CD4-positive, alpha-beta memory T cell (primary cell): ENCODE measurements at regions not wholly inside any gene's neighbourhood (a gene's known extent, or its start where the extent isn't known, plus 50 kb on each side); places are given as distances from the start of the nearest gene placed in this dataset.

ENCODE experiments used
- CTCF ChIA-PET: fragments of 350-600 bp; sonication (Branson Sonifier 250); formaldehyde crosslinking; loops from one replicate; lab custom pipeline; 2021; ENCODE audit warnings: inconsistent platforms; ENCODE audit not compliant: partially characterized antibody; lab: Charles Lee
- POLR2A ChIA-PET: fragments of 350-600 bp; sonication (Branson Sonifier 250); formaldehyde crosslinking; loops from one replicate; lab custom pipeline; 2021; ENCODE audit not compliant: partially characterized antibody; lab: Charles Lee
- DNase-seq, 5 donors: peaks; one replicate each; pipeline versions ENCODE4 v3.0.0 to v3.0.0-alpha.2; 2020 to 2022; ENCODE audit warnings: mixed read lengths in 1 of 5
- H3K27ac ChIP-seq: one replicate; pipeline ENCODE4 v1.7.0; 2013; ENCODE audit warnings: low read depth, low read length
- H3K27me3 ChIP-seq: 2 replicates; pipeline ENCODE4 v1.7.0; 2013; ENCODE audit warnings: mild to moderate bottlenecking, low read length, moderate library complexity; ENCODE audit not compliant: insufficient read depth
- H3K36me3 ChIP-seq: 2 replicates; pipeline ENCODE4 v1.7.0; 2013; ENCODE audit warnings: mild to moderate bottlenecking, low read length, moderate library complexity; ENCODE audit not compliant: insufficient read depth
- H3K4me1 ChIP-seq: 2 replicates; pipeline ENCODE4 v1.7.0; 2013; ENCODE audit warnings: mild to moderate bottlenecking, low read length, moderate library complexity; ENCODE audit not compliant: insufficient read depth
- H3K4me3 ChIP-seq, 2 donors: one replicate each; pipeline ENCODE4 v1.7.0; 2013; ENCODE audit warnings: low read length in 2 of 2, mild to moderate bottlenecking in 1 of 2
- H3K9me3 ChIP-seq, 2 donors: one replicate each; pipeline ENCODE4 v1.7.0; 2013; ENCODE audit warnings: low read length in 2 of 2, control low read depth in 1 of 2; ENCODE audit not compliant: control insufficient read depth in 1 of 2
- H3K27ac Mint-ChIP-seq, 7 donors: one replicate each; pipeline ENCODE4 v1.8.0; 2020 to 2021; ENCODE audit warnings: mixed read lengths in 7 of 7, mild to moderate bottlenecking in 6 of 7, inconsistent platforms in 3 of 7, moderate library complexity in 3 of 7
- H3K27me3 Mint-ChIP-seq, 2 donors: one replicate each; pipeline ENCODE4 v1.8.0; 2020 to 2021; ENCODE audit warnings: mixed read lengths in 2 of 2
- H3K36me3 Mint-ChIP-seq, 2 donors: one replicate each; pipeline ENCODE4 v1.8.0; 2020 to 2021; ENCODE audit warnings: mixed read lengths in 2 of 2, inconsistent platforms in 1 of 2, mild to moderate bottlenecking in 1 of 2
- H3K4me1 Mint-ChIP-seq, 4 donors: one replicate each; pipeline ENCODE4 v1.8.0; 2020 to 2021; ENCODE audit warnings: mixed read lengths in 4 of 4, mild to moderate bottlenecking in 1 of 4
- H3K4me3 Mint-ChIP-seq, 8 donors: one replicate each; pipeline ENCODE4 v1.8.0; 2020 to 2021; ENCODE audit warnings: mixed read lengths in 8 of 8, mild to moderate bottlenecking in 7 of 8, moderate library complexity in 6 of 8, inconsistent platforms in 3 of 8
- H3K9me3 Mint-ChIP-seq, 8 donors: one replicate each; pipeline ENCODE4 v1.8.0; 2020 to 2021; ENCODE audit warnings: mixed read lengths in 8 of 8, mild to moderate bottlenecking in 5 of 8, inconsistent platforms in 3 of 8, moderate library complexity in 1 of 8
- intact Hi-C: fragments of 100-400 bp; cut with micrococcal nuclease; formaldehyde crosslinking; loops from one replicate; pipeline ENCODE4 v1.15.1; 2023

- Histone ChIP-seq H3K4me3 (no peak overlapping the region), H3K36me3 (no peaks in the 10 kb centered on the region), H3K4me1 (no peaks in the 10 kb centered on the region), H3K27ac (no peak overlapping the region), H3K9me3 (no peaks in the 10 kb centered on the region), H3K27me3 (no peaks in the 10 kb centered on the region)
- ChIA-PET POLR2A (no interaction called here), CTCF (interaction anchor here (1.5 kb wide), 1 partner anchor 20 kb away, joined by 3 read pairs; no protein-coding TSS in a partner anchor)
- no peak for DNase-seq
- H3K4me3 Mint-ChIP-seq = no peak overlapping the region
- intact Hi-C loops = no loop called here
- peaks cover 0 to 21% (median 7%) of the 10 kb centered on the region in 8 donors for H3K9me3 Mint-ChIP-seq
- H3K4me1 Mint-ChIP-seq = no peaks in the 10 kb centered on the region
- H3K36me3 Mint-ChIP-seq = no peaks in the 10 kb centered on the region
- H3K27ac Mint-ChIP-seq = no peak overlapping the region
- peaks cover 2% of the 10 kb centered on the region in 2 donors for H3K27me3 Mint-ChIP-seq
These were observed 598.8 kb upstream of the CDH4 start for GRCh38 chr20:60653111-60653845.

DNA sequence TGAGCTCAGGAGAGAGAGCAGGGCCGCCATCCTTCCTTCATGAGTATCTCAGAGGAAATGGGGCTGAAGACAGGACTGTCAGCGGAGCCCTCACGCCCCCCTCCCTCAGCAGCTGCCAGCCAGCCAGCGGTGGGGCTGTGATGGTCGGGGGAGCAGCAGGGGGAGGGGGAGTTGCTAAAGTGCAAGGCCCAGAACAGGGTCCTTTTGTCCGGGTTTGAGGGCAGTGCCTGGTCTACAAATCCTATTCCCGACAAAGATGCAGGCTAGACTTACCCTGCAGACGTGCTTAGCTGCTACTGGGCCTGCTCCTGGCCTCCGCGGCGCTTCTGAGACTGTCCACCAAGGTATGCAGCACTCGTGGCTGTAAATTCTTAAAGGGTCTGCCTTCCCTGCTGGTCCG is 593.4 kb upstream of the CDH4 start:
- peaks cover 0 to 2% of the 10 kb centered on the region in 2 donors for H3K27me3 Mint-ChIP-seq
- H3K9me3 Mint-ChIP-seq = peaks cover 0 to 15% (median 4%) of the 10 kb centered on the region in 8 donors
- Histone ChIP-seq H3K4me3 (no peak overlapping the region), H3K36me3 (no peaks in the 10 kb centered on the region), H3K27ac (no peak overlapping the region), H3K27me3 (no peaks in the 10 kb centered on the region), H3K9me3 (no peaks in the 10 kb centered on the region), H3K4me1 (no peaks in the 10 kb centered on the region)
- no peak overlapping the region for H3K27ac Mint-ChIP-seq
- intact Hi-C loops = no loop called here
- CTCF ChIA-PET = no interaction called here
- POLR2A ChIA-PET = no interaction called here
- H3K36me3 Mint-ChIP-seq = no peaks in the 10 kb centered on the region
- H3K4me1 Mint-ChIP-seq = no peaks in the 10 kb centered on the region
- no peak for DNase-seq
- no peak overlapping the region for H3K4me3 Mint-ChIP-seq

DNA sequence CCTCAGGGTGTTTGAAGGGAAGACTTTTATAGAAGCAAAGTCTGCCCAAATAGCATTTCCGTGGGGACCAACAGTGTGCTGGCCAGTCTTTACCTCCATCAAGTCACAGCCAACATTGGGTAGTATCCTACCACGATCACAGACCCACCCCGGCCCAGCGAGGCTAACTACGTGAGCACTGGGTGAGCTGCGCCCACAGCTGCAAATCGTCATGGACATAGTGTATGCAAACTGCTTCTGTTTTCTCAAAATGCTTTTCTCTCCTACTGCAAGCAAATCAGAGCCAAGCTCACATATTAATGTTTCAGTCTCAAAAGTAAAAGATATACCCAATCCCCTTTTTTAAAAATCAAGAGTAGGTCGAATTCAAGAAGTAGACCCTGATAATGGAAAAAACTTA is 592.8 kb upstream of the CDH4 start:
- peaks cover 0 to 13% (median 4%) of the 10 kb centered on the region in 8 donors for H3K9me3 Mint-ChIP-seq
- Histone ChIP-seq H3K4me3 (no peak overlapping the region), H3K27me3 (no peaks in the 10 kb centered on the region), H3K9me3 (no peaks in the 10 kb centered on the region), H3K4me1 (no peaks in the 10 kb centered on the region), H3K36me3 (no peaks in the 10 kb centered on the region), H3K27ac (no peak overlapping the region)
- no peak overlapping the region for H3K4me3 Mint-ChIP-seq
- no peaks in the 10 kb centered on the region for H3K4me1 Mint-ChIP-seq
- H3K27ac Mint-ChIP-seq = no peak overlapping the region
- intact Hi-C loops = no loop called here
- DNase-seq = no peak
- no peaks in the 10 kb centered on the region for H3K36me3 Mint-ChIP-seq
- ChIA-PET POLR2A (no interaction called here), CTCF (no interaction called here)
- peaks cover 0 to 2% of the 10 kb centered on the region in 2 donors for H3K27me3 Mint-ChIP-seq

- Mint-ChIP-seq H3K4me3 (no peak overlapping the region), H3K36me3 (no peaks in the 10 kb centered on the region), H3K9me3 (peaks cover 0 to 2% (median 0%) of the 10 kb centered on the region in 8 donors), H3K4me1 (no peaks in the 10 kb centered on the region), H3K27ac (no peak overlapping the region), H3K27me3 (no peaks in the 10 kb centered on the region)
- ChIA-PET CTCF (no interaction called here), POLR2A (no interaction called here)
- intact Hi-C loops = no loop called here
- Histone ChIP-seq H3K9me3 (no peaks in the 10 kb centered on the region), H3K27me3 (no peaks in the 10 kb centered on the region), H3K4me3 (no peak overlapping the region), H3K36me3 (no peaks in the 10 kb centered on the region), H3K4me1 (no peaks in the 10 kb centered on the region), H3K27ac (no peak overlapping the region)
- no peak for DNase-seq
These were observed 589.8 kb upstream of the CDH4 start for GRCh38 chr20:60662307-60662706.

DNA sequence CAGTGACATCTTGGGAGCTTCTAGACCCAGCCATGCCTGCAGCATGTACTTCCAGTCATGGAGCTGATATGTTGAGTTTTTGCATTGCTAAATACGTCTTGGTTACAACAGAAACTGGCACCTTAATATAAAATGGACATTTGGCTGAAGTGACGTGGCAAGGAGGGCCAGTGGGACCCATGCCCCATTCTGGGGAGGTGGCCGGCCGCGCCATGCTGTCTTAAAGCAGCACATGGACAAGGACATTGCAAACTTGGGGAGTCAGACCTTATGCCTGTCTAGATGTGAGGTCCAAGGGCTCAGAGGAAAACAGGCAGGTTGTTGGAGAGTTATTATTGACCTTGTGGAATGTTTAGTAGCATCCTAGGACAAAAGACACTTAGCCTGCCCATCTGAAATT is 588.0 kb upstream of the CDH4 start:
- H3K36me3 Mint-ChIP-seq = no peaks in the 10 kb centered on the region
- ChIA-PET POLR2A (no interaction called here), CTCF (no interaction called here)
- H3K27ac Mint-ChIP-seq = no peak overlapping the region
- no peaks in the 10 kb centered on the region for H3K27me3 ChIP-seq
- no peaks in the 10 kb centered on the region for H3K36me3 ChIP-seq
- no peak overlapping the region for H3K4me3 ChIP-seq
- H3K27me3 Mint-ChIP-seq = no peaks in the 10 kb centered on the region
- H3K4me1 Mint-ChIP-seq = no peaks in the 10 kb centered on the region
- no peaks in the 10 kb centered on the region for H3K9me3 ChIP-seq
- no peak for DNase-seq
- no peak overlapping the region for H3K27ac ChIP-seq
- intact Hi-C loops = no loop called here
- no peak overlapping the region for H3K4me3 Mint-ChIP-seq
- no peaks in the 10 kb centered on the region for H3K4me1 ChIP-seq
- H3K9me3 Mint-ChIP-seq = no peaks in the 10 kb centered on the region

DNA sequence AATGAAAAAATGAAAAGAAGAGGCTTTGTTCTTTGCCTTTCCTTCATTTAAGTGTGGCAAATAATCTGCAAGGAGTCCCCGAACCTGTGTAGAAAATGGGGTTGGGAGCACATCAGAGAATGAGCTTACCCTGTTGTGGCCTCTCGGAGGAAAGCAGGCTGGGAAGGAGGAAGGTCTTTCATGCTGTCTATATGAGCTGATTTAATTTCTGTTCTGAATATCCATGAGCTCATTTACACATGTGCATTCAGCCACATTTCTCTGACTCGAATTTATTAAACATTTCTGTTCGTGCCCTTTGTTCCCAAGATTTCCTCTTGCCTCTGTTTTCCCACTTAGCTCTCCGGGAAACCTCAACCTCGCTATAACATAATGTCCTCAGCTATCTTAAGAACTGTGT is 584.4 kb upstream of the CDH4 start:
- no peaks in the 10 kb centered on the region for H3K4me1 Mint-ChIP-seq
- no peak overlapping the region for H3K4me3 Mint-ChIP-seq
- H3K27me3 ChIP-seq = no peaks in the 10 kb centered on the region
- ChIA-PET POLR2A (no interaction called here), CTCF (no interaction called here)
- peaks cover 0 to under 1% of the 10 kb centered on the region in 2 donors for H3K27me3 Mint-ChIP-seq
- H3K27ac Mint-ChIP-seq = no peak overlapping the region
- H3K4me1 ChIP-seq = no peaks in the 10 kb centered on the region
- H3K9me3 ChIP-seq = no peaks in the 10 kb centered on the region
- no peaks in the 10 kb centered on the region for H3K36me3 ChIP-seq
- intact Hi-C loops = no loop called here
- DNase-seq = no peak
- H3K36me3 Mint-ChIP-seq = no peaks in the 10 kb centered on the region
- no peaks in the 10 kb centered on the region for H3K9me3 Mint-ChIP-seq
- H3K27ac ChIP-seq = no peak overlapping the region
- no peak overlapping the region for H3K4me3 ChIP-seq

- H3K4me1 ChIP-seq = no peaks in the 10 kb centered on the region
- POLR2A ChIA-PET = no interaction called here
These were observed 582.9 kb upstream of the CDH4 start for GRCh38 chr20:60669211-60669610.

More at GRCh38 chr20:60669211-60669610, 582.9 kb upstream of the CDH4 start:
- H3K4me3 Mint-ChIP-seq = no peak overlapping the region
- no peak overlapping the region for H3K27ac Mint-ChIP-seq
- H3K27me3 ChIP-seq = no peaks in the 10 kb centered on the region
- peaks cover 0 to 3% of the 10 kb centered on the region in 2 donors for H3K27me3 Mint-ChIP-seq
- intact Hi-C loops = no loop called here
- no peaks in the 10 kb centered on the region for H3K36me3 ChIP-seq
- H3K9me3 ChIP-seq = no peaks in the 10 kb centered on the region
- no peaks in the 10 kb centered on the region for H3K9me3 Mint-ChIP-seq
- no peaks in the 10 kb centered on the region for H3K36me3 Mint-ChIP-seq
- H3K27ac ChIP-seq = no peak overlapping the region
- no peaks in the 10 kb centered on the region for H3K4me1 Mint-ChIP-seq
- no peak for DNase-seq
- H3K4me3 ChIP-seq = no peak overlapping the region
- CTCF ChIA-PET = no interaction called here
